ENCODE measurements at regions not wholly inside any gene's neighbourhood (a gene's known extent, or its start where the extent isn't known, plus 50 kb on each side); places are given as distances from the start of the nearest gene placed in this dataset.

DNA sequence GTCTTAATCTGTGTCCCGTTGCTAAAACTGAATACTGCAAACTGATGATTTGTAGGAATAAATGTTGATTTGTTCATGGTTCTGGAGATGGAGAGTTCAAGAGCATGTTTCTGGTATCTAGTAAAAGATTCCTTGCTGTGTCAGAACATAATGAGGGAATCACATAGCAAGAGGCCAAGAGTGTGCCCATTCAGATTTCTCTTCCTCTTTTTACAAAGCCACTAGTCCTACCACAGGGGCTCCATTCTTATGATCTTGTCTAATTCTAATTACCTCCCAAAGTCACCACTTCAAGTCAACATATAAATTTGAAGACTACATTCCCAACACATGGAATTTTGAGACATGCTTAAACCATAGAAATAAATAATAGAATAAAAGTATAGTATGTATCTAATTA is 608.8 kb upstream of the EPHA5 start:
- TF ChIP-seq MLLT10 (CRISPR knock-in tag; IDR thresholded peaks at IDR 0.05) (no peak), POLR2AphosphoS5 (IDR thresholded peaks at IDR 0.05; ENCODE audit: low read depth, low read length) (no peak), SP1 (IDR thresholded peaks at IDR 0.05) (no peak), SP1 (CRISPR knock-in tag; IDR thresholded peaks at IDR 0.05) (no peak), ZNF558 (CRISPR knock-in tag; IDR thresholded peaks at IDR 0.05; ENCODE audit: borderline replicate concordance) (no peak), ZNF501 (CRISPR knock-in tag; IDR thresholded peaks at IDR 0.05) (no peak), CEBPB (IDR thresholded peaks at IDR 0.05; ENCODE audit: borderline replicate concordance, low read depth, low read length) (no peak), CBX5 (CRISPR knock-in tag; IDR thresholded peaks at IDR 0.05; ENCODE audit: borderline replicate concordance) (no peak), JUNB (CRISPR knock-in tag; IDR thresholded peaks at IDR 0.05; ENCODE audit: borderline replicate concordance) (no peak), EP300 (IDR thresholded peaks at IDR 0.05; ENCODE audit: low read depth in 2 of 2, low read length in 2 of 2) (no peak), EP300 (CRISPR knock-in tag; IDR thresholded peaks at IDR 0.05; ENCODE audit: borderline replicate concordance) (no peak)
- TF ChIP-seq, protein P1, sequence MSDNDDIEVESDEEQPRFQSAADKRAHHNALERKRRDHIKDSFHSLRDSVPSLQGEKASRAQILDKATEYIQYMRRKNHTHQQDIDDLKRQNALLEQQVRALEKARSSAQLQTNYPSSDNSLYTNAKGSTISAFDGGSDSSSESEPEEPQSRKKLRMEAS (IDR thresholded peaks at IDR 0.05) = no peak
- TF ChIP-seq, protein P2, sequence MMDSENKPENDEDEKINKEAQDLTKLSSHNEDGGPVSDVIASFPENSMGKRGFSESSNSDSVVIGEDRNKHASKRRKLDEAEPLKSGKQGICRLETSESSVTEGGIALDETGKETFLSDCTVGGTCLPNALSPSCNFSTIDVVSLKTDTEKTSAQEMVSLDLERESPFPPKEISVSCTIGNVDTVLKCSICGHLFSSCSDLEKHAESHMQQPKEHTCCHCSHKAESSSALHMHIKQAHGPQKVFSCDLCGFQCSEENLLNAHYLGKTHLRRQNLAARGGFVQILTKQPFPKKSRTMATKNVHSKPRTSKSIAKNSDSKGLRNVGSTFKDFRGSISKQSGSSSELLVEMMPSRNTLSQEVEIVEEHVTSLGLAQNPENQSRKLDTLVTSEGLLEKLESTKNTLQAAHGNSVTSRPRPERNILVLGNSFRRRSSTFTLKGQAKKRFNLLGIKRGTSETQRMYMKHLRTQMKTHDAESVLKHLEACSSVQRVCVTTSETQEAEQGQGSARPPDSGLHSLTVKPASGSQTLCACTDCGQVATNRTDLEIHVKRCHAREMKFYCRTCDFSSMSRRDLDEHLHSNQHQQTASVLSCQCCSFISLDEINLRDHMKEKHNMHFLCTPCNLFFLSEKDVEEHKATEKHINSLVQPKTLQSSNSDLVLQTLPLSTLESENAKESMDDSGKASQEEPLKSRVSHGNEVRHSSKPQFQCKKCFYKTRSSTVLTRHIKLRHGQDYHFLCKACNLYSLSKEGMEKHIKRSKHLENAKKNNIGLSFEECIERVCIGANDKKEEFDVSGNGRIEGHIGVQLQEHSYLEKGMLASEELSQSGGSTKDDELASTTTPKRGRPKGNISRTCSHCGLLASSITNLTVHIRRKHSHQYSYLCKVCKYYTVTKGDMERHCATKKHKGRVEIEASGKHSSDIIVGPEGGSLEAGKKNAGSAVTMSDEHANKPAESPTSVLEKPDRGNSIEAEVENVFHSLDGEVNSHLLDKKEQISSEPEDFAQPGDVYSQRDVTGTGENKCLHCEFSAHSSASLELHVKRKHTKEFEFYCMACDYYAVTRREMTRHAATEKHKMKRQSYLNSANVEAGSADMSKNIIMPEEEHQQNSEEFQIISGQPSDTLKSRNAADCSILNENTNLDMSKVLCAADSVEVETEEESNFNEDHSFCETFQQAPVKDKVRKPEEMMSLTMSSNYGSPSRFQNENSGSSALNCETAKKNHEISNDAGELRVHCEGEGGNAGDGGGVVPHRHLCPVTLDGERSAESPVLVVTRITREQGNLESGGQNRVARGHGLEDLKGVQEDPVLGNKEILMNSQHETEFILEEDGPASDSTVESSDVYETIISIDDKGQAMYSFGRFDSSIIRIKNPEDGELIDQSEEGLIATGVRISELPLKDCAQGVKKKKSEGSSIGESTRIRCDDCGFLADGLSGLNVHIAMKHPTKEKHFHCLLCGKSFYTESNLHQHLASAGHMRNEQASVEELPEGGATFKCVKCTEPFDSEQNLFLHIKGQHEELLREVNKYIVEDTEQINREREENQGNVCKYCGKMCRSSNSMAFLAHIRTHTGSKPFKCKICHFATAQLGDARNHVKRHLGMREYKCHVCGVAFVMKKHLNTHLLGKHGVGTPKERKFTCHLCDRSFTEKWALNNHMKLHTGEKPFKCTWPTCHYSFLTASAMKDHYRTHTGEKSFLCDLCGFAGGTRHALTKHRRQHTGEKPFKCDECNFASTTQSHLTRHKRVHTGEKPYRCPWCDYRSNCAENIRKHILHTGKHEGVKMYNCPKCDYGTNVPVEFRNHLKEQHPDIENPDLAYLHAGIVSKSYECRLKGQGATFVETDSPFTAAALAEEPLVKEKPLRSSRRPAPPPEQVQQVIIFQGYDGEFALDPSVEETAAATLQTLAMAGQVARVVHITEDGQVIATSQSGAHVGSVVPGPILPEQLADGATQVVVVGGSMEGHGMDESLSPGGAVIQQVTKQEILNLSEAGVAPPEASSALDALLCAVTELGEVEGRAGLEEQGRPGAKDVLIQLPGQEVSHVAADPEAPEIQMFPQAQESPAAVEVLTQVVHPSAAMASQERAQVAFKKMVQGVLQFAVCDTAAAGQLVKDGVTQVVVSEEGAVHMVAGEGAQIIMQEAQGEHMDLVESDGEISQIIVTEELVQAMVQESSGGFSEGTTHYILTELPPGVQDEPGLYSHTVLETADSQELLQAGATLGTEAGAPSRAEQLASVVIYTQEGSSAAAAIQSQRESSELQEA (CRISPR knock-in tag; IDR thresholded peaks at IDR 0.05; ENCODE audit: not compliant biosample characterization) = no peak
- TF ChIP-seq, protein P3, sequence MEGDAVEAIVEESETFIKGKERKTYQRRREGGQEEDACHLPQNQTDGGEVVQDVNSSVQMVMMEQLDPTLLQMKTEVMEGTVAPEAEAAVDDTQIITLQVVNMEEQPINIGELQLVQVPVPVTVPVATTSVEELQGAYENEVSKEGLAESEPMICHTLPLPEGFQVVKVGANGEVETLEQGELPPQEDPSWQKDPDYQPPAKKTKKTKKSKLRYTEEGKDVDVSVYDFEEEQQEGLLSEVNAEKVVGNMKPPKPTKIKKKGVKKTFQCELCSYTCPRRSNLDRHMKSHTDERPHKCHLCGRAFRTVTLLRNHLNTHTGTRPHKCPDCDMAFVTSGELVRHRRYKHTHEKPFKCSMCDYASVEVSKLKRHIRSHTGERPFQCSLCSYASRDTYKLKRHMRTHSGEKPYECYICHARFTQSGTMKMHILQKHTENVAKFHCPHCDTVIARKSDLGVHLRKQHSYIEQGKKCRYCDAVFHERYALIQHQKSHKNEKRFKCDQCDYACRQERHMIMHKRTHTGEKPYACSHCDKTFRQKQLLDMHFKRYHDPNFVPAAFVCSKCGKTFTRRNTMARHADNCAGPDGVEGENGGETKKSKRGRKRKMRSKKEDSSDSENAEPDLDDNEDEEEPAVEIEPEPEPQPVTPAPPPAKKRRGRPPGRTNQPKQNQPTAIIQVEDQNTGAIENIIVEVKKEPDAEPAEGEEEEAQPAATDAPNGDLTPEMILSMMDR (CRISPR knock-in tag; IDR thresholded peaks at IDR 0.05) = no peak

Measured in HepG2 (cell line).